H1 (cell line): ENCODE measurements at regions not wholly inside any gene's neighbourhood (a gene's known extent, or its start where the extent isn't known, plus 50 kb on each side); places are given as distances from the start of the nearest gene placed in this dataset.

Source experiments
- EP300 ChIP-seq, 2 experiments: IDR thresholded peaks; 1 replicate in 1 of 2; 2 replicates in 1 of 2; pipeline ENCODE4 v1.6.1; 2011 to 2012; ENCODE audit warnings: low read depth in 2 of 2, low read length in 2 of 2, mild to moderate bottlenecking in 2 of 2, borderline replicate concordance in 1 of 2, inconsistent platforms in 1 of 2, moderate library complexity in 1 of 2
- SIRT6 ChIP-seq: IDR thresholded peaks from one replicate; pipeline ENCODE4 v1.7.1; 2012; ENCODE audit warnings: low read length, inconsistent platforms

- TF ChIP-seq EP300 (IDR thresholded peaks at IDR 0.05; ENCODE audit: borderline replicate concordance in 1 of 2, low read depth in 2 of 2, low read length in 2 of 2): no peak
- no peak for TF ChIP-seq SIRT6
These were observed 1131.0 kb upstream of the GOT2 start (continued) for GRCh38 chr16:59864981-59865666.
